Motor neuron (in vitro differentiated cells): ENCODE measurements at regions not wholly inside any gene's neighbourhood (a gene's known extent, or its start where the extent isn't known, plus 50 kb on each side); places are given as distances from the start of the nearest gene placed in this dataset.

Experiments used
- ATAC-seq, 8 experiments: fragments of 200-7000 bp; cut with Tn5 transposase; replicated peaks in 6 of 8; 2 replicates each; pipeline ENCODE4 v1.8.0; 2021; ENCODE audit warnings: mild to moderate bottlenecking in 8 of 8, moderate library complexity in 8 of 8
- H3K27ac ChIP-seq, 2 donors: fragments of 250-450 bp; sonication (Bioruptor Pico); 2 replicates each; pipeline ENCODE4 v1.9.0; 2021; ENCODE audit warnings: antibody characterized with exemption in 2 of 2, mild to moderate bottlenecking in 2 of 2, moderate library complexity in 1 of 2
- H3K4me1 ChIP-seq, 2 donors: fragments of 250-450 bp; sonication (Bioruptor Pico); replicated peaks in 1 of 2; 2 replicates each; pipeline ENCODE4 v1.6.1; 2021; ENCODE audit warnings: antibody characterized with exemption in 2 of 2, mild to moderate bottlenecking in 2 of 2, moderate library complexity in 1 of 2
- H3K4me3 ChIP-seq, 5 donors: fragments of 250-450 bp; sonication (Bioruptor Pico); 2 replicates each; pipeline ENCODE4 v1.9.0; 2021; ENCODE audit warnings: antibody characterized with exemption in 5 of 5, mild to moderate bottlenecking in 5 of 5, moderate library complexity in 4 of 5
- WGBS, 10 experiments: fragments of 450-650 bp; shearing (Covaris generic); methylation state at CpG; one replicate each; pipeline ENCODE4 v1.0.0; 2022; 5-methylcytosine and 5-hydroxymethylcytosine counted together
- in situ Hi-C, 9 experiments: fragments of 400-800 bp; cut with MboI; loops; one replicate each; pipeline ENCODE4 v1.15.0; 2021; ENCODE audit warnings: low sequenced_read_pairs in 9 of 9, low pct_unique_long_range_greater_than_20kb in 2 of 9; ENCODE audit not compliant: unreplicated experiment in 9 of 9

DNA sequence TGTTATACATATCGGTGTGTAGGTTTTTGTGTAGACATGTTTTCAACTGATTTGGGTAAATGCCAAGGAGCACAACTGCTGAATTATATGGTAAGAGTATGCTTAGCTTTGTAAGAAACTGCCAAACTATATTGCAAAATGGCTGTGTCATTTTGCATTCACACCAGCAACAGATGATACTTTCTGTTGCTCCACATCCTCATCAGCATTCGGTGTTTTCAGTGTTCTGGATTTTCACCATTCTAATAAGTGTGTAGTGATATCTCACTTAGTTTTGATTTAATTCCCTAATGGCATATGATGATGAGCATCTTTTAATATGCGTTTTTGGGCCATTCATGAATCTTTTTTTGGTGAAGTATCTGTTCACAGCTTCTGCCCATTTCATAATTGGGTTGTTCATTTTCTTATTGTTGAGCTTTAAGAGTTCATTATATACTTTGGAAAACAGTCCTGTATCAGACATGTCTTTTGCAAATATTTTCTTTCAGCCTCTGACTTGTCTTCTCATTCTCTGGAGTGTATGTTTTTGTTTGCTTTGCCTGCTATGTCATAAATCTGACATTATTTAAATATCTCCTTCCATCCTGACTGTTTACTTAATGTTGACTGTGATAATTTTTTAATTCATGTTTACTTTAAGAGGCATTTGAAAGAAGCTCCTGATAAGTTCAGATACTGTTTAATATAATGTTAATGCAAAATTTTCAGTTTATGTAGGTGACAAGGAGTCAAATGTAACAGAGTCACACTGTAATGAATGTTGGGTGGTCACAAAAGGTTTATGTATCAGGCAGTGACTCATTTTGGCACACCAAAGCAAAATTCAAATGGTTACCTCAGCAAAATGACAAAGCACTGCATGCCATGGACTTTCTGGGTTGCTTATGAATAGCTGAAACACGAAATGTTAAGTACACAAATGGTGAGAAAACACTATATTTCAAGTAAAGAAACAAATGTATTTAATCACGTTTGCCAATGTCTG is 181.1 kb upstream of the DAB2 start:
- H3K4me1 ChIP-seq, result no peaks in the 10 kb centered on the region
- in situ Hi-C loops, result no loop called here
- no peak overlapping the region for H3K4me3 ChIP-seq
- no peak overlapping the region for H3K27ac ChIP-seq
- 35 to 82% (median 52%) methylated on average over 1 to 5 of the region's 5 CpGs for WGBS, 10 experiments
- ATAC-seq, result peak in 4 of 8 experiments; percentile 43 to 94 (median 78)

DNA sequence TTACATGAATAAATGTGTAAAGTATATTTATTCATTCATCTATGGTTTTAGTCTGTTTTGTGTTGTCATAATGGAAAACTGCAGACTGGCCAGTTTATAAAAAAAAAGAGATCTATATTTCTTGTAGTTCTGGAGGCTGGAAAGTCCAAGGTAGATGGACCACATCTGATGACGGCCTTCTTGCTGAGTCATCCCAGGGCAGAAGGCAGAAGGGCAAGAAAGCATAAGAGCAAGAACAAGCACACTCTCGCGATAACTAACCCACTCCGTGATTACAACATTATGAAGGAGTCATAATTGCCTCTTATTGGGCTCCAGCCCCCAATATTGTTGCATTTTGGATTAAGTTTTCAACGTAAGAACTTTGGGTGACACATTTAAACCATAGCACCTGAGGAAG is 180.4 kb upstream of the DAB2 start:
- in situ Hi-C loops, result no loop called here
- ATAC-seq, result no peak
- 86 to 100% (median 94%) methylated on average over 1 to 5 of the region's 5 CpGs; no CpG with 5 or more reads in 2 of the 10 experiments for WGBS, 10 experiments
- H3K4me3 ChIP-seq, result no peak overlapping the region
- H3K4me1 ChIP-seq, result no peaks in the 10 kb centered on the region
- no peak overlapping the region for H3K27ac ChIP-seq

GRCh38 chr5:39604491-39604890 is 179.7 kb upstream of the DAB2 start:
- 0 to 100% (median 53%) methylated on average over 1 to 3 of the region's 4 CpGs; no CpG with 5 or more reads in 3 of the 10 experiments for WGBS, 10 experiments
- peak in 3 of 8 experiments; percentile 39 to 85 (median 68) for ATAC-seq
- Histone ChIP-seq H3K4me1 (no peaks in the 10 kb centered on the region), H3K27ac (no peak overlapping the region), H3K4me3 (no peak overlapping the region)
- in situ Hi-C loops, result no loop called here

- no peak overlapping the region for H3K4me3 ChIP-seq
- no peaks in the 10 kb centered on the region for H3K4me1 ChIP-seq
- in situ Hi-C loops, result loop anchor here in 7 of 9 experiments (10.0 to 25.0 kb wide), 6 partner anchors 95 to 1287 kb away; partner anchors contain the start of gene PTGER4 (in 2 of the 7)
- no peak overlapping the region for H3K27ac ChIP-seq
- 0 to 58% (median 39%) methylated on average over 1 to 5 of the region's 5 CpGs; no CpG with 5 or more reads in 1 of the 10 experiments for WGBS, 10 experiments
- peak in 3 of 8 experiments; percentile 33 to 66 (median 35) for ATAC-seq
Observed at GRCh38 chr5:39599721-39600431, 175.1 kb upstream of the DAB2 start.

GRCh38 chr5:39598661-39599248 is 174.0 kb upstream of the DAB2 start:
- no peak overlapping the region for H3K4me3 ChIP-seq
- WGBS, 10 experiments, result 89 to 100% (median 91%) methylated on average over 1 to 5 of the region's 14 CpGs; no CpG with 5 or more reads in 5 of the 10 experiments
- no peak overlapping the region for H3K27ac ChIP-seq
- no peaks in the 10 kb centered on the region for H3K4me1 ChIP-seq
- in situ Hi-C loops, result loop anchor here in 7 of 9 experiments (10.0 to 25.0 kb wide), 6 partner anchors 96 to 1289 kb away; partner anchors contain the start of gene PTGER4 (in 2 of the 7)
- ATAC-seq, result no peak

GRCh38 chr5:39588179-39588578 is 163.4 kb upstream of the DAB2 start:
- no peaks in the 10 kb centered on the region for H3K4me1 ChIP-seq
- 38 to 100% (median 81%) methylated on average over 1 to 2 of the region's 2 CpGs; no CpG with 5 or more reads in 1 of the 10 experiments for WGBS, 10 experiments
- in situ Hi-C loops, result loop anchor here in 7 of 9 experiments (25.0 kb wide), 5 partner anchors 349 to 1299 kb away; partner anchors contain the start of gene PTGER4 (in 2 of the 7)

DNA sequence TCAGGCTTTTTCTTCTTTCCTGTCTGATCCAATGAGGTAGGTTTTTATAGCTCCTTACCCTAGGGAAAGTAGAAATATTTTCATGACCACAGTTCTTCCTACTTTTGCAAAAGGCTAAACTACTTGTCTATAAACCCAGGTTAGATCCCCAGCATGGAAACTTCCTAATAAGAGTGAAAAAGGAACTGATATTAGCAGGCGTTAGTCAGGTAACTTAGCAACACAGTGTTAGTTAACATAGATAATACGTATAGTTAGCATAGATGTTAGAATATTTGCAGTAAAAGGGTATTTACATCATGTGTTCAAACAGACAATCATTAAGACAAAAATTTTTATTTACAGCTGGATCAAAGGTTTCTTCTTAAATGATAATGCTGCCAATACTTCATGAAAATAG is 162.9 kb upstream of the DAB2 start:
- Histone ChIP-seq H3K4me3 (no peak overlapping the region), H3K27ac (no peak overlapping the region), H3K4me1 (no peaks in the 10 kb centered on the region)
- WGBS, 10 experiments, result 75 to 100% (median 88%) methylated on average over 1 to 2 of the region's 2 CpGs; no CpG with 5 or more reads in 1 of the 10 experiments
- in situ Hi-C loops, result loop anchor here in 7 of 9 experiments (25.0 kb wide), 5 partner anchors 350 to 1300 kb away; partner anchors contain the start of gene PTGER4 (in 2 of the 7)
- no peak for ATAC-seq

More at GRCh38 chr5:39588179-39588578, 163.4 kb upstream of the DAB2 start:
- Histone ChIP-seq H3K4me3 (no peak overlapping the region), H3K27ac (no peak overlapping the region)
- no peak for ATAC-seq

DNA sequence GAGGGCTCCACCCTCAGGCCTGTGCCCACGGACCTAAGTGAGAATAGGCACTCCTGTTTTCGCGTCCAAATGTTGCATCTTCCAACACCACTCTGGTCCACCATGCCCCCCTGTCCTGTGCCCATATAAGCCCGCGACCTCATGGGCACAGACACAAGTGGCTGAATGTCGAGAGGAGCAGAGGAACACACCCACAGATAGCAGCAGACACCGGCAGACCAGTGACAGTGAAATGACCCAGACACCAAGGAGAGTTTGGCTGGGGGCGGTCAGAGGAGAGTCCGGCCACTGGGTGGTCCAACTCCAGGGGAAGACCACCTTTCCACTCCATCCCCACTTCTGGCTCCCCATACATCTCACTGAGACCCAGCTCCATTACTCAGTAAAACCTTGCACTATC is 161.4 kb upstream of the DAB2 start:
- WGBS, 10 experiments, result 60 to 100% (median 80%) methylated on average over 1 to 7 of the region's 9 CpGs; no CpG with 5 or more reads in 3 of the 10 experiments
- in situ Hi-C loops, result loop anchor here in 7 of 9 experiments (25.0 kb wide), 5 partner anchors 351 to 1301 kb away; partner anchors contain the start of gene PTGER4 (in 2 of the 7)
- Histone ChIP-seq H3K4me3 (no peak overlapping the region), H3K4me1 (no peaks in the 10 kb centered on the region), H3K27ac (no peak overlapping the region)
- no peak for ATAC-seq

- in situ Hi-C loops, result loop anchor here in 7 of 9 experiments (25.0 kb wide), 5 partner anchors 352 to 1302 kb away; partner anchors contain the start of gene PTGER4 (in 2 of the 7)
- H3K4me3 ChIP-seq, result no peak overlapping the region
- no peaks in the 10 kb centered on the region for H3K4me1 ChIP-seq
- WGBS, 10 experiments, result 0 to 80% (median 60%) methylated on average over 1 to 2 of the region's 2 CpGs; no CpG with 5 or more reads in 1 of the 10 experiments
- no peak overlapping the region for H3K27ac ChIP-seq
- peak in 3 of 8 experiments; percentile 33 to 98 (median 95) for ATAC-seq
Observed at GRCh38 chr5:39584927-39585326, 160.1 kb upstream of the DAB2 start.

GRCh38 chr5:39580702-39581453 is 156.1 kb upstream of the DAB2 start:
- Histone ChIP-seq H3K27ac (no peak overlapping the region), H3K4me3 (no peak overlapping the region), H3K4me1 (no peaks in the 10 kb centered on the region)
- 0 to 100% (median 58%) methylated on average over 1 of the region's 1 CpG; no CpG with 5 or more reads in 3 of the 10 experiments for WGBS, 10 experiments
- peak in 2 of 8 experiments; percentile 27 to 52 for ATAC-seq
- in situ Hi-C loops, result loop anchor here in 7 of 9 experiments (25.0 kb wide), 5 partner anchors 356 to 1306 kb away; partner anchors contain the start of gene PTGER4 (in 2 of the 7)

DNA sequence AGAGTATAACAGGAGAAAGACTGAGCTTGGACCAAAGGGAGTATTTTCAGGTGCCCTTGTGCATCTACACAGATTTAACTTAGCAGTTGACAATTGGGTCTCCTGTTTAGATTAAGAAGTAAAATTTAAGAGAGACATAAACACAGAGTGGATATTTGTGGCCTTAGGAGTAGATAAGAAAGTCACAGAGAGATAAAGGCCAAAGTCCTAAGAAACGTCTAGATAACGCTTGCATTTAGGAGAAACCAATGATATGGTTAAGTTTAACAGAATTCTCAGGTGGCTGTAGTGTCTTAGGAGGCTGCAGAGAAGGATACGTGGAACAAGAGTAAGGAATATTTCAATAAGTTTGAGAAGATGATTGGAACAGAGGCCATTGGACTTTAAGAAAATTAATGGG is 155.0 kb upstream of the DAB2 start:
- in situ Hi-C loops, result loop anchor here in 7 of 9 experiments (25.0 kb wide), 5 partner anchors 358 to 1308 kb away; partner anchors contain the start of gene PTGER4 (in 2 of the 7)

More for the DNA sequence above, 155.0 kb upstream of the DAB2 start:
- Histone ChIP-seq H3K27ac (no peak overlapping the region), H3K4me3 (no peak overlapping the region), H3K4me1 (no peaks in the 10 kb centered on the region)
- 60 to 100% (median 88%) methylated on average over 1 to 3 of the region's 3 CpGs for WGBS, 10 experiments
- no peak for ATAC-seq
